HAP-1 (cell line): ENCODE measurements at regions not wholly inside any gene's neighbourhood (a gene's known extent, or its start where the extent isn't known, plus 50 kb on each side); places are given as distances from the start of the nearest gene placed in this dataset.

ENCODE experiments used
- DNase-seq, 2 experiments: peaks; one replicate each; pipeline ENCODE4 v3.0.0-alpha.2; 2016 to 2020; ENCODE audit warnings: low spot score in 2 of 2
- H3K27me3 ChIP-seq: fragments of 250-450 bp; sonication (Bioruptor Pico); 2 replicates; pipeline ENCODE4 v1.5.1; 2020; ENCODE audit warnings: low read depth, mild to moderate bottlenecking, moderate library complexity
- H3K36me3 ChIP-seq: fragments of 250-450 bp; sonication (Bioruptor Pico); replicated peaks from 2 replicates; pipeline ENCODE4 v1.5.1; 2020; ENCODE audit warnings: mild to moderate bottlenecking
- H3K4me1 ChIP-seq: fragments of 250-450 bp; sonication (Bioruptor Pico); 2 replicates; pipeline ENCODE4 v1.5.1; 2020; ENCODE audit warnings: mild to moderate bottlenecking
- H3K4me3 ChIP-seq: fragments of 250-450 bp; sonication (Bioruptor Pico); 2 replicates; pipeline ENCODE4 v1.5.1; 2020; ENCODE audit warnings: mild to moderate bottlenecking, moderate library complexity
- H3K9me3 ChIP-seq: fragments of 250-450 bp; sonication (Bioruptor Pico); 2 replicates; pipeline ENCODE4 v1.5.1; 2020; ENCODE audit warnings: mild to moderate bottlenecking, moderate library complexity
- in situ Hi-C: fragments of 300-500 bp; cut with MboI; formaldehyde crosslinking; loops from 3 replicates; pipeline ENCODE4 v1.14.3; 2020; ENCODE audit warnings: low sequenced_read_pairs, inconsistent platforms, mixed read lengths

DNA sequence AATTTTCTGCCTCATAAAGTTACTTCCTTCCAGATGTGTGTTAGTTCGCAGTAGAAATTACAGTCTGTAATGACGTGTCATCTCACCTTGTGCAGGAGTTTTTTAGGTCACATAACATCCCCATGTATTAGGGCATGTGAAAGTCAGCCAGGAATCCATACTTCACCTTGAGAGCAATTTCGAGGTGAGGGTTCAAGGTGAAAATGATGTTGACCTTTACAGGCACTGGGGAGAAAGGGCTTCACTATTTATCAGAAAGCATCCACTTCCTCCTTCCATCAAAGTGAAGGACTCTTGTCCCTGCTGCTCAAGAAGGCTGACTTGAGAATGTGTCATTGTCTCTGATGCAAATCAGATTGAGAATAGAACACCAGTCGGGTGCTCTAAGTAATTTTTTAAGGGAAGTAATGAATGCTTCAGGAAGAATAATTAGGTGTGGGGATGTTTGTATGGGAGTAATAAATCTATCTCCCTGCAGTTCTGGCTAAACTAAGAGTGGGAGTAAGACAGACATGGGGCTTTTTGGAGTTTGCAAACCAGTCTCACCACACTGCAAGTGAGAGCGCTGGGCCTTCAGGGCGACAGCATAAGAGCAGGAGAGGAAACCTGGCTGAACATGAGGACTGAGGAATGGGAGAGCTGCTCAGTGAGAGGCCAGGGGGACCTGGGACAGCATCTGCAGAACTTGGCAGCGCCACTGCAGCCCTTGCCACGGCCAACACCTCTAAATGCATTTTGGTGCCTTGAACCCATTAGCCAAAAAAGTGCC lies 85.9 kb upstream of the IL12A start:
- no peak for DNase-seq

DNA sequence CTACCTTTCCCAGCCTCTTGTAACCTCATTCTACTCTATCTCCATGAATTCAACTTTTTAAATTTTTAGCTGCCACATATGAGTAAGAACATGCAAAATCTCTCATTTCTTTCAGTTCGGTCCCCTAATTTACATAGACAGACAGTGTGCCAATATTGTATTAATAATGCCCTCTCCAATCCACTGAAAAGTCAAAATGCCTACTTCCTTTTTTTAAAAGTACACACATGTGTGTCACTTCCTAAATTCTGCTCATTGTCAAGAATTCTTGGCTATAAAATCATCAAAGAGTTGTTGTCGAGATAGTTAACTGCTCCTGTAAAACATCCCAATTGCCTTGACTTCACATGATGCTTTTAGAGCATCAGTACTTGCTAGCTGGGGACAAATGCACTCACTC lies 84.2 kb upstream of the IL12A start:
- Histone ChIP-seq H3K4me3 (no peak overlapping the region), H3K9me3 (no peaks in the 10 kb centered on the region), H3K4me1 (no peaks in the 10 kb centered on the region), H3K27me3 (no peaks in the 10 kb centered on the region), H3K36me3 (no peaks in the 10 kb centered on the region)
- in situ Hi-C loops, result no loop called here
- no peak for DNase-seq

More for the DNA sequence above, 85.9 kb upstream of the IL12A start:
- Histone ChIP-seq H3K4me3 (no peak overlapping the region), H3K27me3 (no peaks in the 10 kb centered on the region), H3K4me1 (peaks cover 6% of the 10 kb centered on the region), H3K9me3 (no peaks in the 10 kb centered on the region), H3K36me3 (no peaks in the 10 kb centered on the region)
- in situ Hi-C loops, result no loop called here

DNA sequence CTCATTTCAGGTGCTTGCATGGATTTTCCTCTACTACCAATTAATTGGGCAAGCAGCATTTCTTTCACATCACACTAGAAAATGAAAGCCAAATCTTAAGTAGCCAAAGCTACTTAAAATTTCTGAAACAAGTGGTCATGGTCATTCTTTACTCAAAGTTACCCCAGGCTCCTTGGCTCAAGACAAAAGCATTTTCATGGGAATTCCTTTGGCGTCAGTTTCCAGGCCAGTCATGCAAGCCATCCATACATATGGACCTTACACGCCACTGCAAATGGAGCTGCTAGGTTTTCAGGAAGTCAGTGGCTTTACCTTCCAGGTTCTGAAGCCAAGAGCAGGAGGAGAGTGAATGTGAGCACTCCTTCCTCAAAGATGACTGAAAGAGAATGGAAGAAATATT lies 83.7 kb upstream of the IL12A start:
- H3K27me3 ChIP-seq, result no peaks in the 10 kb centered on the region
- in situ Hi-C loops, result no loop called here
- no peaks in the 10 kb centered on the region for H3K4me1 ChIP-seq
- no peak overlapping the region for H3K4me3 ChIP-seq
- no peaks in the 10 kb centered on the region for H3K9me3 ChIP-seq
- no peaks in the 10 kb centered on the region for H3K36me3 ChIP-seq
- DNase-seq, result no peak

DNA sequence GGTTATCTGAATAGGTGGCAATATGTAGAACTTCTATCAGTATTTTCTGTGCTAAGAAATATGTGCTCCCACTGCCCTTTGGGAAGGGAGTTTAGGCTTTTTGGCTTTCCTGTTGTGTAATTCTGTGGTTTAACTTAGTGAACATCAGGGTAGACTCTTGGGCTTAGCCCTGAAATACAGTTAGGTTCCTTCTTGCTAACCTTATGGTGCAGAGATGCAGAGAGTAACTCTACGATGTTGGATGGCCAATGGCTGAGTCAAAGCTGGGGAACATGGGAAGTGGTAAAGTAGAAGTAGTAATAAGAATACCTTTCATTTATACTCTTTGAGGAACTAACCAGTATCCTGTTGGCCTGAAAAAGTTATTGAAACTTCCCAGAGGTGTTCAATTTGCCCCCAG lies 80.8 kb upstream of the IL12A start:
- in situ Hi-C loops, result no loop called here

DNA sequence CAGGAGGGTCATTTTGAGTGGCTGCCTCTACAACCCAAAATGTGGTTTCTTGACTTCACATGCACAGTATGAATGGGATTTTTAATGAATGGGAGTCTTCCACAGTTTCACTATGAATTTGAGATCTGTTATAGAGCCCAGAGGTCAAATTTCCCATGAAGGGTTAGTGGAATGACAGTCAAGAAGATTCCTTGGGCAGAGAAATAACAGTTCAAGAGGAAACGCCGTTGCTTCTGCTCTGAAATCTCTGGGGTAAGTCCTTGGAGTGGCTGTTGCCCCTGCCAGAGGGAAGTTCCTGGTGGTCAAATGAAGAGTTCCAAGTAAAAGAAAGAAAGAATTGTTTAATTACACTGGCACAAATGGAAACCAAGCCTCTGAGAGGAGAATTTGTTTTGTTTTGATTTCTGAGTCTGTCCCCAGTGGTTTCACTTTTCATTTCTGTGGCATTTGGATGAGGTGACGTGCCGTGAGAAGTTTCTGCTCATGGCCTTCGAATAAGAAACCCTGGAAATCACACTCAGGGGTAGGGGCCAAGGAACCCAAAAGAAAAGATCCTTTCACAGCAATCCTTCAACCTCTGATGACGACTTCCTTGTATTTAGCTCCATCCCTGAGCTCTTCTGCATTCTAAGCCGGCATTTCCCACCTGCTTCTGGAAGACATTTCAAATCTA lies 77.5 kb upstream of the IL12A start:
- Histone ChIP-seq H3K4me3 (no peak overlapping the region), H3K9me3 (no peaks in the 10 kb centered on the region), H3K4me1 (no peaks in the 10 kb centered on the region), H3K36me3 (no peaks in the 10 kb centered on the region), H3K27me3 (no peaks in the 10 kb centered on the region)
- in situ Hi-C loops, result no loop called here
- no peak for DNase-seq

More for the DNA sequence above, 80.8 kb upstream of the IL12A start:
- no peaks in the 10 kb centered on the region for H3K27me3 ChIP-seq
- H3K4me3 ChIP-seq, result no peak overlapping the region
- no peaks in the 10 kb centered on the region for H3K9me3 ChIP-seq
- no peak for DNase-seq
- H3K4me1 ChIP-seq, result no peaks in the 10 kb centered on the region
- no peaks in the 10 kb centered on the region for H3K36me3 ChIP-seq

DNA sequence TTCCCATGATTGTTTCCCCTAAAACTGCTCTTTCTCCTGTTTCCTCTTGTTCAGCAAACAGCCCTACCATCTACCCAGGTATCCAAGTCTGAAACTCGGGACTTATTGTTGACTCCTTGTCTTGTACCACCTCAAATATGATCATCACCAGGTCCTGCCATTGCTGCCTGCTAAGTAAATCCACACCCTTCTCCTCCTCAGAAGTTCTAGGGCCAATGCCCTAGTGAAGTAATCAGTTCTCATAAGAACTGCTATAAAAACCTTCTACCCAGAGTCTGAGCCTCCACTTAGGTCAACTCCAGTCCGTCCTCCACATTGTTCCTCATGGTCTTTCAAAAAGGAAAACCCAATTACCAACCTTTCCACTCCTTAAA lies 77.0 kb upstream of the IL12A start:
- in situ Hi-C loops, result no loop called here
- H3K9me3 ChIP-seq, result no peaks in the 10 kb centered on the region
- H3K4me3 ChIP-seq, result no peak overlapping the region

DNA sequence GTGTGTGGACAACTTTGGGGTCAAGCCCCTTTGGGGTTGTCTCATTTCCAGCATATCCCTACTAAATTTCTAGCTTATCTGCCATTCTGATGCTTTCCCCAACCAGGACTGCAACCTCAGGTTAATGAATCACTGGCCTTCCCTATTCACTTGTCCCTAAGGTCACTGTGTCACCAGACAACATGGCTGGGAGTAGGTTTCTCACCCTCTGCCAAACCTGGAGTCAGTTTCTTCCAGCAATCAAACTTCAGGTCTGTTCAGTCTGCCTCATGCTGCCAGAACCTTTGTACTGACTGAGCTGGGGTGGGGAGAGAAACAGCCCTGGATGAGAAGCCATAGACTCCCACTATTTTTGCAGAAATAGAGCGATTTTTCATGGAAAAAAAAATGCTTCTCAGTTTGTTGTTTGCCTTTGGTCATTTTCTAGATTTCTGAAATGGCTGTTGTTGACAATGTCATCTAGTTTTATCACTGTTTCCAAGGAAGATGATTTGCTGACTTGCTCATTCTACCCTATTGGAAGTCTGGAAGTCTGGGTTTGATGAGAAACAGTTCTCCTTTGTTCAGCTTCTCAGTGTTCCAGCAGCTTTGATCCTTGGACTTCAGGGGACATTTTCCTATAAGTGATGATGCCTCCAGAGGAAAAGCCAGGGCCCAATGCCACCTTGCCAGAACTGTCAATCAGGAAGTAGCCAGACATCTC lies 74.8 kb upstream of the IL12A start:
- Histone ChIP-seq H3K4me3 (no peak overlapping the region), H3K36me3 (no peaks in the 10 kb centered on the region), H3K27me3 (no peaks in the 10 kb centered on the region), H3K9me3 (no peaks in the 10 kb centered on the region), H3K4me1 (no peaks in the 10 kb centered on the region)
- in situ Hi-C loops, result no loop called here
- DNase-seq, result no peak

More for the DNA sequence above, 77.0 kb upstream of the IL12A start:
- Histone ChIP-seq H3K27me3 (no peaks in the 10 kb centered on the region), H3K4me1 (no peaks in the 10 kb centered on the region), H3K36me3 (no peaks in the 10 kb centered on the region)
- no peak for DNase-seq

DNA sequence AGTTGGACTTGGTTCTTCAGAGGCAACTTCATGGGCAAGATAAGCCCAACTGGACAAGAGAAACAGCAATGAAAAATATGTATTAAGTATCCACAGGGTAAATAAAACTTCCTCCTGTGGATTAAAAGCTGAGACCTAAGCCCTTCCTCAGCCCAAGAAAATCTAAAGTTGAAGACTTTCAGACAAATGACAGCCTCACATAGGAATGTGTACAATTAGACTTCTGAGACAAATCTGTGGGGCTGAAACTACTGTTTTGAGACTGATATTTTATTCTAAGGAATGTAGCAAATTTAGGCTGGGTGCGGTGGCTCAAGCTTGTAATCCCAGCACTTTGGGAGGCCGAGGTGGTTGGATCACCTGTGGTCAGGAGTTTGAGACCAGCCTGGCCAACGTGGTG lies 74.2 kb upstream of the IL12A start:
- Histone ChIP-seq H3K9me3 (no peaks in the 10 kb centered on the region), H3K27me3 (no peaks in the 10 kb centered on the region), H3K36me3 (no peaks in the 10 kb centered on the region), H3K4me3 (no peak overlapping the region), H3K4me1 (no peaks in the 10 kb centered on the region)
- no peak for DNase-seq
- in situ Hi-C loops, result no loop called here

DNA sequence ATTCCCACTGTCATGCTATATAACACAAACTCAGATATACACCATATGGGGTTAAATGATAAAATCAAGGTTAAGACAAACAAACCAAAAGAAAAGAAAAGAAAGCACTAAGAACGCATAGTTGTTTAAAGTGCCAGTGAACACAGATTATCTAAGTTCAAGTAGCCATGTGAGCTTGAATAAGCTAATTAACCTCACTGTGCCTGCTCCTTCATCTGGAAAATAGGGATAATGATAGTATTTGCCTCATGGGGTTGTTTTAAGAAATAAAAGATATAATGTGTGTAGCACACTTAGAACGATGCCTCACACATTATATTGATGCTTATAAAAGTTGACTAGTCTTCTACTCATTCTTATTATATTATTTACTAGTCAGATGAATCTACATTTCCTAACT lies 72.6 kb upstream of the IL12A start:
- no peaks in the 10 kb centered on the region for H3K27me3 ChIP-seq
- DNase-seq, result no peak
- no peaks in the 10 kb centered on the region for H3K9me3 ChIP-seq
- in situ Hi-C loops, result no loop called here
- no peaks in the 10 kb centered on the region for H3K4me1 ChIP-seq
- H3K4me3 ChIP-seq, result no peak overlapping the region
- H3K36me3 ChIP-seq, result no peaks in the 10 kb centered on the region

DNA sequence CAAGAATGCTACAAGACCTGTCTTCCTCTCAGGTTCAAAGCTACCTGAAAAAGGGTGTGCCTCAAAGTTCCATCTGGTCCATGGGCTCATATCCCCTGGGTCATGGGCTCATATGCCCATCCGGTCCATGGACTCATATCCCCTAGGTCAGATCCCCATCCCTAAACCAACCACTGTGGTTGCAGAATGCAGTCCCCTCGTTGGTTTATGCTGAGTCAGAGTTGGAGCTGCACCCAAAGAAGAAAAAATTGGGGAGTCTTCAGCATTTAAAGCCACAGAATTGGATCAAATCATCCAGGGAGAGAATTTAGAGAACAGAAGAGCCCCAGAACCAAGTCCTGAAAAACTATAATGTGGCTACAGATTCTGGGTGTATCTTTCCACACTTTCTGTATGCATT lies 71.5 kb upstream of the IL12A start:
- H3K4me1 ChIP-seq, result no peaks in the 10 kb centered on the region
- in situ Hi-C loops, result no loop called here

DNA sequence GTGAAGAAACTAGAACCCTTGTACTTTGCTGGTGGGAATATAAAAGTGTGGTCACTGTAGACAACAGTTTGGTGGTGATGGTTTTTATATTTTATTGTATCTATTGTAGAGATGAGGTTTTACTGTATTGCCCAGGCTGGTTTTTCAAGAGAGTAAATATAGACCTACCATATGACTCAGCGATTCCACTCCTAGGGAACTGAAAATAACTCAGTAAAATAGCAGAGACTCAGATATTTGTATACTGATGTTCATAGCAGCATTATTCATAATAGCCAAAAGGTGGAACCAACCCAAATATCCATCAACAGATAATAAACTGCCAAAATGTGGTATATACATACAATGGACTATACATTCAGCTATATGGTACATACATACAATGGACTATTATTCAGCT lies 68.8 kb upstream of the IL12A start:
- in situ Hi-C loops, result no loop called here
- no peaks in the 10 kb centered on the region for H3K4me1 ChIP-seq
- H3K9me3 ChIP-seq, result no peaks in the 10 kb centered on the region
- no peaks in the 10 kb centered on the region for H3K27me3 ChIP-seq
- H3K36me3 ChIP-seq, result no peaks in the 10 kb centered on the region
- H3K4me3 ChIP-seq, result no peak overlapping the region
- no peak for DNase-seq

More for the DNA sequence above, 71.5 kb upstream of the IL12A start:
- DNase-seq, result no peak
- Histone ChIP-seq H3K4me3 (no peak overlapping the region), H3K36me3 (no peaks in the 10 kb centered on the region), H3K27me3 (no peaks in the 10 kb centered on the region), H3K9me3 (no peaks in the 10 kb centered on the region)

DNA sequence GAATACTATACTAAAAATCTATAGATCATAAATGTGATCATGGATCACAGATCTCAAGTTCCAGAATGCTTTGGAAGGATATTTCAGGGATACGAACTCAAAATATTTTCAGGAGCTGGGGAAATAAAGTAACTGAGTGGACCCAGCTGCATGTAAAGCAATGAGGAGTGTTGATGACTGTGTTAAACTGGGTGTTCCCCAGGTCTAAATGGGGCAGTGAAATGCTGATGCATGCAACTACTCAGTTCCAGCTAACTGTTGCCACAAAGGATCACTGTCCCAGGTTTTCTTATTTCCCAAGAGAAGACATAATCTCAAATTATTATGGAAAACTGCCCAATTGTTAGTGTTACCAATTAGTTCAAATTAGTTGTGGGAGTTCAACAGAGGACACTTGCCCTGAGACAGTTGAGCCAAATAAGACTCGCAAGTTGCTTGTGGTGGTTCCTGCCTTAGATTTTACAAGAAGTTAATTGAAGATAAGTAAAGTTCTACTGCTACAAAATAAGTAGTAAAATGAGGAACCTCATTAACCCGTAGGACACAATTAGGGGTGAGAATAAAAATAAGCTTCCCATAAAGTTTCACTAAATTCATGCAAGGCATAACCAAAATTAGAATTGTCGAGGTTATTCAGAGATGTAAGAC lies 66.3 kb upstream of the IL12A start:
- in situ Hi-C loops, result no loop called here
- Histone ChIP-seq H3K4me3 (no peak overlapping the region), H3K36me3 (no peaks in the 10 kb centered on the region)

DNA sequence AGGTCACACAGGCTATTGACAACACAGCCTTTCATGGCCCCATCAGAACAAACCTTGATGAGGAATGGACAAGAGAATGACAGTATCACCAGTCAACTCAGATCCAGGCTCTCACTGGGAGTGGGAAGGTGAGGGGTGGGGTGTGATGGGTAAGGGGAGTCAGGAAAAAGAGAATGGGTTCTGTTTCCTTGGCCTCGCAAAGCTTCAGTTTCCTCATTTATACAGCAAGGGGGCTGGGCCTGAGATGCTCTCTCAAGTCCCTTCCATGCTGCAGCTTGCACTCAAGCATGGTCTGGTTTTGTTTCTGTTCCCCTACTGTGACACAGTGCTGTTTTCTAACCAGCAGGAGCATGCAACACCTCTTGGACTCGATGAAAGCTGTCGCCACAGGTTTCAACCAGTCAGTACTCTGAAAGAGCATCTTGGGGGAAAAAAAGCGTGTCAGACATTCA lies 65.7 kb upstream of the IL12A start:
- in situ Hi-C loops, result no loop called here

More for the DNA sequence above, 66.3 kb upstream of the IL12A start:
- H3K4me1 ChIP-seq, result no peaks in the 10 kb centered on the region
- H3K27me3 ChIP-seq, result no peaks in the 10 kb centered on the region
- DNase-seq, result no peak
- H3K9me3 ChIP-seq, result no peaks in the 10 kb centered on the region

DNA sequence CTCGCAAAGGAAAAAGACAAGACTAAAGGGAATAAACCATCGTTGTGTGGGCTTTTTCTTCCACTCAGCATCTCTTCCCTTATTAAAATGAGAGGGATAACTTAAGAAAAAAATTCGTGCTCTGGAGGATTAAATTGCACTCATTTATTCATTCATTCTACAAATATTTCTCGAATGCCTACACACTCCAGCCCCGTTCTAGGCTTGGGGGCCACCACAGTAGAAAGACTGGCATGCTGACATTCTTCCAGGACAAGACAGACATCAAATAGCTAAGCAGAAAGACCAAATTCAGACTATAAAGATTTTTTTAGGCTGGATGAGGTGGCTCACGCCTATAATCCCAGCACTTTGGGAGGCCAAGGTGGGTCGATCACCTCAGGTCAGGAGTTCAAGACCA lies 65.3 kb upstream of the IL12A start:
- no peaks in the 10 kb centered on the region for H3K36me3 ChIP-seq
- no peak for DNase-seq
- in situ Hi-C loops, result no loop called here
- H3K4me3 ChIP-seq, result no peak overlapping the region
- H3K4me1 ChIP-seq, result no peaks in the 10 kb centered on the region
- H3K27me3 ChIP-seq, result no peaks in the 10 kb centered on the region
- no peaks in the 10 kb centered on the region for H3K9me3 ChIP-seq

More for the DNA sequence above, 65.7 kb upstream of the IL12A start:
- H3K4me1 ChIP-seq, result no peaks in the 10 kb centered on the region
- no peaks in the 10 kb centered on the region for H3K36me3 ChIP-seq
- H3K27me3 ChIP-seq, result no peaks in the 10 kb centered on the region
- H3K9me3 ChIP-seq, result no peaks in the 10 kb centered on the region
- no peak for DNase-seq
- no peak overlapping the region for H3K4me3 ChIP-seq
